DOHH2 (cell line): ENCODE measurements at regions not wholly inside any gene's neighbourhood (a gene's known extent, or its start where the extent isn't known, plus 50 kb on each side); places are given as distances from the start of the nearest gene placed in this dataset.

Experiments
- H3F3A ChIP-seq: fragments of 200-600 bp; sonication (generic), shearing (Covaris generic); 2 replicates; pipeline ENCODE4 v1.6.0; 2016; ENCODE audit warnings: antibody characterized with exemption, mild to moderate bottlenecking; ENCODE audit not compliant: control insufficient read depth, insufficient read depth
- H3K27ac ChIP-seq: fragments of 200-600 bp; sonication (generic); 2 replicates; pipeline ENCODE4 v1.5.1; 2014; ENCODE audit warnings: low read depth, mild to moderate bottlenecking, low read length, moderate library complexity
- H3K27me3 ChIP-seq: fragments of 200-600 bp; sonication (generic); 2 replicates; pipeline ENCODE4 v1.6.1; 2014; ENCODE audit warnings: mild to moderate bottlenecking, low read length, mixed read lengths; ENCODE audit not compliant: control insufficient read depth
- H3K36me3 ChIP-seq: fragments of 200-600 bp; sonication (generic); 2 replicates; pipeline ENCODE4 v1.6.1; 2014; ENCODE audit warnings: mild to moderate bottlenecking, low read length, moderate library complexity, mixed read lengths; ENCODE audit not compliant: control insufficient read depth
- H3K4me1 ChIP-seq: fragments of 200-600 bp; sonication (generic); 2 replicates; pipeline ENCODE4 v1.6.1; 2014; ENCODE audit warnings: mild to moderate bottlenecking, low read length, mixed read lengths; ENCODE audit not compliant: control insufficient read depth
- H3K4me2 ChIP-seq: fragments of 200-600 bp; sonication (generic); 2 replicates; pipeline ENCODE4 v1.6.0; 2014; ENCODE audit warnings: mild to moderate bottlenecking, low read length, moderate library complexity
- H3K4me3 ChIP-seq: fragments of 200-600 bp; sonication (generic); 2 replicates; pipeline ENCODE4 v1.5.1; 2014; ENCODE audit warnings: mild to moderate bottlenecking, low read length, mixed read lengths
- H3K79me2 ChIP-seq: fragments of 200-600 bp; sonication (generic); 2 replicates; pipeline ENCODE4 v1.6.1; 2014; ENCODE audit warnings: mild to moderate bottlenecking, low read length, mixed read lengths; ENCODE audit not compliant: control insufficient read depth
- H3K9me2 ChIP-seq: fragments of 200-600 bp; sonication (generic); replicated peaks from 2 replicates; pipeline ENCODE4 v1.6.1; 2014; ENCODE audit warnings: mild to moderate bottlenecking, low read length, mixed read lengths; ENCODE audit not compliant: control insufficient read depth
- H3K9me3 ChIP-seq: fragments of 200-600 bp; sonication (generic); 2 replicates; pipeline ENCODE4 v1.6.1; 2014; ENCODE audit warnings: antibody characterized with exemption, low read length, mixed read lengths; ENCODE audit not compliant: control insufficient read depth, insufficient read depth
- H4K20me1 ChIP-seq: fragments of 200-600 bp; sonication (generic); 2 replicates; pipeline ENCODE4 v1.6.0; 2014; ENCODE audit warnings: low read depth, mild to moderate bottlenecking, antibody characterized with exemption, low read length, moderate library complexity; ENCODE audit not compliant: control insufficient read depth, insufficient read depth
- EZH2phosphoT487 ChIP-seq: fragments of 200-600 bp; sonication (generic); IDR thresholded peaks from 2 replicates; pipeline ENCODE4 v1.6.1; 2017; ENCODE audit warnings: borderline replicate concordance, mild to moderate bottlenecking, antibody characterized with exemption, low read length, moderate library complexity, mixed read lengths
- TF ChIP-seq, protein P1 (sequence below): fragments of 200-600 bp; sonication (generic); IDR thresholded peaks from one replicate; pipeline ENCODE4 v1.5.1; 2014; ENCODE audit warnings: antibody characterized with exemption, mild to moderate bottlenecking, low read depth, low read length; ENCODE audit not compliant: poor library complexity, severe bottlenecking

DNA sequence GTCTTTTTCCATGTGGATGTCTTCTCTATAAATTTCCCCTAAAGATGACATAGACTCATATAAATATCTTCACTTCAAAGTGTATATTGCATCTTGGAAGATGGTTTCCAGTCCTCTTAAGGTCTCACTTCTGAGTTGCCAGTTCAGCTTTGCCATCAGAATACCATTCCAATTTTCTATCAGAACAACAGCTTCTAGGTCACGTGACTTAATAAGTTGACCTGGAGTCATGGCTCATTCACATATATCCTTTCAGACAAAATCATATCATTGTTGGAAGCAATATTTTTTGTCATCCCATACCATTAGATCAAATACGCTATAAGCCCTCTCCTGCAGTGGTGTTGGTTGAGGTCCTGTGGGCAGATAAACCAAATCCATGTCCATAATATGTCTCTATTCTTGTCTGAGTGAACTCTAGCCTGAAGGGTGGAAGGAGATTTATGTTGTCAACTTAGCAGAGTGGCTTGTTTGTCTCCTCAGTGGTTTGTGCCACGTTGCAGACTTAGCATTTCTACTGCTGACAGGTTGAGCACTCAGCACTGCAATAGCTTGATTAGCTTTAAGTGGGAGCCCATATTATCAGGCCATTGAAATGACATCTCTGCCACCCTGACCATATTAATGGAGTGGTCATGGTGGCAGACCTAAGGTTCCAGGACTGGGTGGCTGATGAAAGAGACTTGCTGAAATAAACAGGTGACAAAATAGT, 123.6 kb upstream of the PCDH17 start:
- Histone ChIP-seq H3K9me3 (no peaks in the 10 kb centered on the region), H3F3A (no peaks in the 10 kb centered on the region), H3K27ac (no peak overlapping the region), H4K20me1 (no peaks in the 10 kb centered on the region), H3K79me2 (no peaks in the 10 kb centered on the region), H3K4me3 (no peak overlapping the region), H3K27me3 (no peaks in the 10 kb centered on the region), H3K4me2 (no peak overlapping the region), H3K4me1 (no peaks in the 10 kb centered on the region), H3K36me3 (no peaks in the 10 kb centered on the region), H3K9me2 (no peaks in the 10 kb centered on the region; the same call in 1 of the 2 replicates)
- no peak for TF ChIP-seq EZH2phosphoT487
- TF ChIP-seq, protein P1, sequence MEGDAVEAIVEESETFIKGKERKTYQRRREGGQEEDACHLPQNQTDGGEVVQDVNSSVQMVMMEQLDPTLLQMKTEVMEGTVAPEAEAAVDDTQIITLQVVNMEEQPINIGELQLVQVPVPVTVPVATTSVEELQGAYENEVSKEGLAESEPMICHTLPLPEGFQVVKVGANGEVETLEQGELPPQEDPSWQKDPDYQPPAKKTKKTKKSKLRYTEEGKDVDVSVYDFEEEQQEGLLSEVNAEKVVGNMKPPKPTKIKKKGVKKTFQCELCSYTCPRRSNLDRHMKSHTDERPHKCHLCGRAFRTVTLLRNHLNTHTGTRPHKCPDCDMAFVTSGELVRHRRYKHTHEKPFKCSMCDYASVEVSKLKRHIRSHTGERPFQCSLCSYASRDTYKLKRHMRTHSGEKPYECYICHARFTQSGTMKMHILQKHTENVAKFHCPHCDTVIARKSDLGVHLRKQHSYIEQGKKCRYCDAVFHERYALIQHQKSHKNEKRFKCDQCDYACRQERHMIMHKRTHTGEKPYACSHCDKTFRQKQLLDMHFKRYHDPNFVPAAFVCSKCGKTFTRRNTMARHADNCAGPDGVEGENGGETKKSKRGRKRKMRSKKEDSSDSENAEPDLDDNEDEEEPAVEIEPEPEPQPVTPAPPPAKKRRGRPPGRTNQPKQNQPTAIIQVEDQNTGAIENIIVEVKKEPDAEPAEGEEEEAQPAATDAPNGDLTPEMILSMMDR = no peak

- no peak overlapping the region for H3K4me2 ChIP-seq
- H3K4me3 ChIP-seq = no peak overlapping the region
- no peaks in the 10 kb centered on the region for H3F3A ChIP-seq
- no peaks in the 10 kb centered on the region for H4K20me1 ChIP-seq
- H3K79me2 ChIP-seq = no peaks in the 10 kb centered on the region
- no peaks in the 10 kb centered on the region for H3K36me3 ChIP-seq
- no peaks in the 10 kb centered on the region for H3K4me1 ChIP-seq
- no peak overlapping the region for H3K27ac ChIP-seq
- TF ChIP-seq, protein P1 = no peak
- no peak for TF ChIP-seq EZH2phosphoT487
- H3K27me3 ChIP-seq = no peaks in the 10 kb centered on the region
- H3K9me3 ChIP-seq = no peaks in the 10 kb centered on the region
- no peaks in the 10 kb centered on the region; the same call in 1 of the 2 replicates for H3K9me2 ChIP-seq
Observed at GRCh38 chr13:57511603-57512002, 119.9 kb upstream of the PCDH17 start.

DNA sequence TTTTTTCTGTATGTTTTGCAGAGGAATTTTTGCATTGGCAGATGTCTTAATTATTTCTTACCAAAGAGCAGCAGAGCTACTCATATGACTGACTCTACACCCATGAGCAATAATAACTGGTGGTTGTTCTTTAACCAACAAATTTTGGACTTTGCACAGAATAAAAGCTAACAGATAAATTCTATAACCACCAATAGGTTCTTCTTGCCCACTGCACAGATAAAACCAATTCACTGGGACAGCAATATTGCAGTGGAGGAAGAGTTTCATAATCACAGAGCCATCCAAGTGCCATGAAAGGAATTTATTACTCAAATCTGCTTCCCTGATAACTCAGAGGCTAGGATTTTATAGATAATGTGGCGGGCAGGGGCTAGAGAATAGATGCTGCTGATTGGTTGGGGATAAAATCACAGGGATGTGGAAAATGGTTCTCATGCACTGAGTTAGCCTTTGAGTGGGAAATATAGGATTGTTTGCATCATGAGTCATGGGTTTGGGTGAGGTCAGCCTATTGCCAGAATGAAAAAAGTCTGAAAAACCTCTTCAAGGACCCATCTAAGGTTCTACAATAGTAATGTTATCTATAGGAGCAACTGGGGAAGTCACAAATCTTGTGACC, 104.3 kb upstream of the PCDH17 start:
- no peaks in the 10 kb centered on the region for H3K79me2 ChIP-seq
- no peak overlapping the region for H3K4me2 ChIP-seq
- H3K36me3 ChIP-seq = no peaks in the 10 kb centered on the region
- H3K4me3 ChIP-seq = no peak overlapping the region
- H3F3A ChIP-seq = no peaks in the 10 kb centered on the region
- TF ChIP-seq, protein P1 = no peak
- no peak for TF ChIP-seq EZH2phosphoT487
- H4K20me1 ChIP-seq = no peaks in the 10 kb centered on the region
- H3K27me3 ChIP-seq = no peaks in the 10 kb centered on the region
- H3K9me3 ChIP-seq = no peaks in the 10 kb centered on the region
- H3K9me2 ChIP-seq = no peaks in the 10 kb centered on the region
- no peak overlapping the region for H3K27ac ChIP-seq
- no peaks in the 10 kb centered on the region for H3K4me1 ChIP-seq
